Upper lobe of left lung (tissue), 6 donors: ENCODE measurements at regions not wholly inside any gene's neighbourhood (a gene's known extent, or its start where the extent isn't known, plus 50 kb on each side); places are given as distances from the start of the nearest gene placed in this dataset.

Source experiments
- ATAC-seq, 2 donors: fragments of 200-7000 bp; cut with Tn5 transposase; one replicate each; pipeline ENCODE4 v1.9.1; 2022; ENCODE audit warnings: mild to moderate bottlenecking in 2 of 2, moderate library complexity in 2 of 2; ENCODE audit not compliant: low FRiP score in 2 of 2
- DNase-seq, 2 donors: peaks; one replicate each; pipeline ENCODE4 v3.0.0-alpha.2; 2019 to 2020
- H3K27ac ChIP-seq, 4 donors: fragments of 200-600 bp; sonication (generic); one replicate each; pipeline ENCODE4 v1.5.1; 2016 to 2019
- H3K27me3 ChIP-seq, 4 donors: fragments of 200-600 bp; sonication (generic); one replicate each; pipeline ENCODE4 v1.5.1; 2017 to 2019
- H3K36me3 ChIP-seq, 4 donors: fragments of 200-600 bp; sonication (generic); one replicate each; pipeline ENCODE4 v1.5.1; 2016 to 2019
- H3K4me1 ChIP-seq, 4 donors: fragments of 200-600 bp; sonication (generic); one replicate each; pipeline ENCODE4 v1.5.1; 2018 to 2019
- H3K4me3 ChIP-seq, 4 donors: fragments of 200-600 bp; sonication (generic); one replicate each; pipeline ENCODE4 v1.5.1; 2017 to 2019; ENCODE audit warnings: mild to moderate bottlenecking in 2 of 4, moderate library complexity in 1 of 4
- H3K9me3 ChIP-seq, 4 donors: fragments of 200-600 bp; sonication (generic); one replicate each; pipeline ENCODE4 v1.5.1; 2018 to 2019
- EP300 ChIP-seq, 4 donors: sonication (generic); formaldehyde crosslinking; IDR thresholded peaks; one replicate each; pipeline ENCODE4 v1.5.1; 2017; ENCODE audit warnings: antibody characterized with exemption in 4 of 4, control low read depth in 2 of 4
- POLR2A ChIP-seq, 4 donors: fragments of 450-650 bp; IDR thresholded peaks; one replicate each; pipeline ENCODE4 v1.5.1; 2016 to 2017; ENCODE audit warnings: antibody characterized with exemption in 4 of 4, mild to moderate bottlenecking in 2 of 4
- POLR2AphosphoS5 ChIP-seq, 2 donors: sonication (generic); formaldehyde crosslinking; IDR thresholded peaks; one replicate each; pipeline ENCODE4 v1.5.1; 2017; ENCODE audit warnings: antibody characterized with exemption in 2 of 2
- WGBS, 2 donors: methylation state at CpG; one replicate each; pipeline ENCODE4 v1.1.5; 2017 to 2018; 5-methylcytosine and 5-hydroxymethylcytosine counted together
- TF ChIP-seq, protein P1 (sequence below), 6 experiments: fragments of 450-650 bp in 4 of 6; fragments of 200-600 bp in 2 of 6; sonication (generic) in 2 of 6; IDR thresholded peaks; one replicate each; pipeline ENCODE4 v1.5.1; 2016 to 2019; ENCODE audit warnings: antibody characterized with exemption in 6 of 6
- donor health status: DM: no; HTN: no; CAD: no; lungs with moderate emphysema.
- donor health status: DM: no; HTN: yes; CAD: no; lungs with severe emphysema.

DNA sequence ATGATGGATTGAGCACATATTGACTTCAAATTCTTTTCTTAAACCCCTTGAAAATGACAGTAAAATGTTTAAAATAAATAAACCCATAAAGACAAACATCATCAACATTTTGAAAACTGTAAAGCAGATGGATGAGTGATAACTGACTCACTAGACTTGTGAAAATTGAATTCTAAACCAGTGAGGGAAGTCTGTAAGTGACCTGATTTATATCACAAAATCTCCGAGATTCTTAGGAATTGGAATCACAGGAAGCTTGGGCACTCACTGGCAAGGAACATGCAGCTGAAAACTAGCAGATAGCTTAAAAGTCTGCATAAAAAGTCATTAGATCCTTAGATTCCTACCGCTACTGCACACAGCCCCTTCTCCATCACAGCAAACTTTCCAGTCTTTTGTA lies 51.3 kb upstream of the TSC22D1 start:
- Histone ChIP-seq H3K9me3 (no peaks in the 10 kb centered on the region), H3K36me3 (no peaks in the 10 kb centered on the region), H3K4me3 (no peak overlapping the region), H3K27ac (no peak overlapping the region), H3K27me3 (no peaks in the 10 kb centered on the region), H3K4me1 (no peaks in the 10 kb centered on the region)
- DNase-seq (no peak), ATAC-seq (no peak)
- WGBS, 2 donors, result 76 to 87% methylated on average over 2 of the region's 2 CpGs
- TF ChIP-seq POLR2A (IDR thresholded peaks at IDR 0.05), result no peak
- TF ChIP-seq, protein P1, sequence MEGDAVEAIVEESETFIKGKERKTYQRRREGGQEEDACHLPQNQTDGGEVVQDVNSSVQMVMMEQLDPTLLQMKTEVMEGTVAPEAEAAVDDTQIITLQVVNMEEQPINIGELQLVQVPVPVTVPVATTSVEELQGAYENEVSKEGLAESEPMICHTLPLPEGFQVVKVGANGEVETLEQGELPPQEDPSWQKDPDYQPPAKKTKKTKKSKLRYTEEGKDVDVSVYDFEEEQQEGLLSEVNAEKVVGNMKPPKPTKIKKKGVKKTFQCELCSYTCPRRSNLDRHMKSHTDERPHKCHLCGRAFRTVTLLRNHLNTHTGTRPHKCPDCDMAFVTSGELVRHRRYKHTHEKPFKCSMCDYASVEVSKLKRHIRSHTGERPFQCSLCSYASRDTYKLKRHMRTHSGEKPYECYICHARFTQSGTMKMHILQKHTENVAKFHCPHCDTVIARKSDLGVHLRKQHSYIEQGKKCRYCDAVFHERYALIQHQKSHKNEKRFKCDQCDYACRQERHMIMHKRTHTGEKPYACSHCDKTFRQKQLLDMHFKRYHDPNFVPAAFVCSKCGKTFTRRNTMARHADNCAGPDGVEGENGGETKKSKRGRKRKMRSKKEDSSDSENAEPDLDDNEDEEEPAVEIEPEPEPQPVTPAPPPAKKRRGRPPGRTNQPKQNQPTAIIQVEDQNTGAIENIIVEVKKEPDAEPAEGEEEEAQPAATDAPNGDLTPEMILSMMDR (IDR thresholded peaks at IDR 0.05), result no peak
- TF ChIP-seq EP300 (IDR thresholded peaks at IDR 0.05), result no peak
- no peak for TF ChIP-seq POLR2AphosphoS5 (IDR thresholded peaks at IDR 0.05)

GRCh38 chr13:44626176-44626575 lies 50.0 kb upstream of the TSC22D1 start:
- ATAC-seq (no peak), DNase-seq (no peak)
- Histone ChIP-seq H3K4me1 (no peaks in the 10 kb centered on the region), H3K27ac (no peak overlapping the region), H3K4me3 (no peak overlapping the region), H3K27me3 (no peaks in the 10 kb centered on the region), H3K9me3 (no peaks in the 10 kb centered on the region), H3K36me3 (no peaks in the 10 kb centered on the region)
- no peak for TF ChIP-seq POLR2AphosphoS5 (IDR thresholded peaks at IDR 0.05)
- 93 to 94% methylated on average over 2 of the region's 2 CpGs for WGBS, 2 donors
